Loucy (cell line): ENCODE measurements at regions not wholly inside any gene's neighbourhood (a gene's known extent, or its start where the extent isn't known, plus 50 kb on each side); places are given as distances from the start of the nearest gene placed in this dataset.

Experiments
- H2AFZ ChIP-seq: fragments of 200-600 bp; sonication (generic); 2 replicates; pipeline ENCODE4 v1.6.0; 2016; ENCODE audit warnings: antibody characterized with exemption, mild to moderate bottlenecking, low read length, moderate library complexity
- H3F3A ChIP-seq: fragments of 200-600 bp; 2 replicates; pipeline ENCODE4 v1.6.0; 2016; ENCODE audit warnings: antibody characterized with exemption, low read depth, mild to moderate bottlenecking
- H3K27me3 ChIP-seq: fragments of 200-600 bp; sonication (generic); 2 replicates; pipeline ENCODE4 v1.6.1; 2014; ENCODE audit warnings: low read length, mild to moderate bottlenecking; ENCODE audit not compliant: insufficient read depth, poor library complexity, severe bottlenecking
- H3K36me3 ChIP-seq: fragments of 200-600 bp; sonication (generic); 2 replicates; pipeline ENCODE4 v1.6.1; 2016; ENCODE audit warnings: low read length; ENCODE audit not compliant: insufficient read depth
- H3K4me1 ChIP-seq: fragments of 200-600 bp; sonication (generic); 2 replicates; pipeline ENCODE4 v1.5.1; 2014; ENCODE audit warnings: low read length, mild to moderate bottlenecking; ENCODE audit not compliant: insufficient read depth, poor library complexity, severe bottlenecking
- H3K4me2 ChIP-seq: fragments of 200-600 bp; sonication (generic); 2 replicates; pipeline ENCODE4 v1.6.0; 2014; ENCODE audit warnings: antibody characterized with exemption, low read length, low read depth, mild to moderate bottlenecking; ENCODE audit not compliant: poor library complexity, severe bottlenecking
- H3K4me3 ChIP-seq: fragments of 200-600 bp; sonication (generic); 2 replicates; pipeline ENCODE4 v1.5.1; 2014; ENCODE audit warnings: low read length, mild to moderate bottlenecking, mixed read lengths; ENCODE audit not compliant: poor library complexity, severe bottlenecking
- H3K79me2 ChIP-seq: fragments of 200-600 bp; sonication (generic); 2 replicates; pipeline ENCODE4 v1.6.1; 2014; ENCODE audit warnings: low read length; ENCODE audit not compliant: insufficient read depth
- H3K9ac ChIP-seq: fragments of 200-600 bp; sonication (generic); 2 replicates; pipeline ENCODE4 v1.6.0; 2014; ENCODE audit warnings: mild to moderate bottlenecking, low read depth, low read length, moderate library complexity; ENCODE audit not compliant: poor library complexity, severe bottlenecking
- H3K9me2 ChIP-seq: fragments of 200-600 bp; sonication (generic); replicated peaks from 2 replicates; pipeline ENCODE4 v1.6.1; 2016; ENCODE audit warnings: low read depth, low read length, mixed read lengths
- H3K9me3 ChIP-seq: fragments of 200-600 bp; sonication (generic); 2 replicates; pipeline ENCODE4 v1.6.1; 2014; ENCODE audit warnings: mild to moderate bottlenecking, antibody characterized with exemption, low read length, low read depth; ENCODE audit not compliant: insufficient read depth
- H4K20me1 ChIP-seq: fragments of 200-600 bp; sonication (generic); 2 replicates; pipeline ENCODE4 v1.6.0; 2014; ENCODE audit warnings: antibody characterized with exemption, low read length, mild to moderate bottlenecking; ENCODE audit not compliant: insufficient read depth, poor library complexity, severe bottlenecking
- EZH2phosphoT487 ChIP-seq: fragments of 200-600 bp; IDR thresholded peaks from 2 replicates; pipeline ENCODE4 v1.6.1; 2018; ENCODE audit warnings: antibody characterized with exemption, mild to moderate bottlenecking, moderate library complexity, borderline replicate concordance
- TF ChIP-seq, protein P1 (sequence below): fragments of 200-600 bp; sonication (generic); conservative IDR thresholded peaks from 2 replicates; pipeline ENCODE4 v1.5.1; 2014; ENCODE audit warnings: mild to moderate bottlenecking, antibody characterized with exemption, low read length

DNA sequence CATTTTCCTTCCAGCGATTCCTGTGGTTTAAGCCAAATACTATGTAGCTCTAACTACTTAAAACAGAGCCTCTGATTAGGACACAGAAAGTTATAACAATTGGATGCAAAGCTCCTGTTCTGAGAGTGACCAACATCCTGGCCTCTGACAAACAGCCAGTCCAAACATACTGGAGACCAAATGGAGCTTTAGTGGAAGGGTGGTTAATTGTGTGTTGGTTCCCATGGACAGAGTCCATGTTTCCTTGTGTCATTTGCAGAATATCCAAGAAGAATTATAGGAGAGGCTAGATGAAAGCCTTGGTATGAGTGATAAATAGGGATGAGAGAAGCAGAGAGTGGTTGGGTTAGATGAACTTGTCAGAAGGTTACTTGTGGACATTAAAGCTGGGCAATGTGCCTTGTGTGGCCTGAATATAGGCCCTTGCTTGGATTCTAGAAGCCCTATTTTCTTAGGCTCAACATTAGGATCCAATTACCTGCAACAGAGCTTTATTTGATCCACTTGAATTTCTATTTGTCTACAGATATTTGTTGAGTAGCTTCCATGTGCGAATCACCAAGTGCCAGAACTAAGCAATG lies 180.5 kb upstream of the GORAB start:
- Histone ChIP-seq H3K9me3 (no peaks in the 10 kb centered on the region), H3K4me2 (no peak overlapping the region), H3K36me3 (no peaks in the 10 kb centered on the region), H3K4me1 (peaks cover 21% of the 10 kb centered on the region), H3K9me2 (no peaks in the 10 kb centered on the region), H3K27me3 (no peaks in the 10 kb centered on the region), H4K20me1 (no peaks in the 10 kb centered on the region), H3K4me3 (no peak overlapping the region), H2AFZ (no peak overlapping the region), H3F3A (no peaks in the 10 kb centered on the region), H3K79me2 (no peaks in the 10 kb centered on the region), H3K9ac (no peak overlapping the region)
- TF ChIP-seq EZH2phosphoT487, result no peak
- TF ChIP-seq, protein P1, sequence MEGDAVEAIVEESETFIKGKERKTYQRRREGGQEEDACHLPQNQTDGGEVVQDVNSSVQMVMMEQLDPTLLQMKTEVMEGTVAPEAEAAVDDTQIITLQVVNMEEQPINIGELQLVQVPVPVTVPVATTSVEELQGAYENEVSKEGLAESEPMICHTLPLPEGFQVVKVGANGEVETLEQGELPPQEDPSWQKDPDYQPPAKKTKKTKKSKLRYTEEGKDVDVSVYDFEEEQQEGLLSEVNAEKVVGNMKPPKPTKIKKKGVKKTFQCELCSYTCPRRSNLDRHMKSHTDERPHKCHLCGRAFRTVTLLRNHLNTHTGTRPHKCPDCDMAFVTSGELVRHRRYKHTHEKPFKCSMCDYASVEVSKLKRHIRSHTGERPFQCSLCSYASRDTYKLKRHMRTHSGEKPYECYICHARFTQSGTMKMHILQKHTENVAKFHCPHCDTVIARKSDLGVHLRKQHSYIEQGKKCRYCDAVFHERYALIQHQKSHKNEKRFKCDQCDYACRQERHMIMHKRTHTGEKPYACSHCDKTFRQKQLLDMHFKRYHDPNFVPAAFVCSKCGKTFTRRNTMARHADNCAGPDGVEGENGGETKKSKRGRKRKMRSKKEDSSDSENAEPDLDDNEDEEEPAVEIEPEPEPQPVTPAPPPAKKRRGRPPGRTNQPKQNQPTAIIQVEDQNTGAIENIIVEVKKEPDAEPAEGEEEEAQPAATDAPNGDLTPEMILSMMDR, result no peak

DNA sequence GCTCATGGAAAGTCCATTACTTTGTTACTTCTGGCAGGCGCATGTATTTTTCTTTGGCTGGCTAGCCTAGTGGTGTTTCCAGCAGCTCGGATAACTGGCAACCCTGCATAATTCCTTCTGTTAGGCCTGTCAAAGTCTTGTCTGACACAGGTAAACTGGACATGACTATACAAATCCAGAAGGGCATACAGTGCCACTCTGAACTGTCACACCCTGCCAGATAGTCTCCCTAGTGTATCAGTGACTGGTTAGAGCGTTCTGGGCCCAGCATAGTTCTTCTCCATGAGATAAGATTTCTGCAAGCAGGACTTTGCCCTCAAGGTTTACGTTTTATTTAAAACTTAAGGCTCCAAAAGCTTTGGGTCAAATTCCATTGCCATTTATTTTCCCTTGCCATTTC lies 177.7 kb upstream of the GORAB start:
- Histone ChIP-seq H3K4me3 (no peak overlapping the region), H3K79me2 (no peaks in the 10 kb centered on the region), H2AFZ (no peak overlapping the region), H3F3A (no peaks in the 10 kb centered on the region), H3K36me3 (no peaks in the 10 kb centered on the region), H3K4me1 (peaks cover 17% of the 10 kb centered on the region), H3K4me2 (no peak overlapping the region), H4K20me1 (no peaks in the 10 kb centered on the region), H3K9me3 (no peaks in the 10 kb centered on the region), H3K9ac (no peak overlapping the region), H3K27me3 (no peaks in the 10 kb centered on the region), H3K9me2 (no peaks in the 10 kb centered on the region)
- no peak for TF ChIP-seq EZH2phosphoT487
- TF ChIP-seq, protein P1, result no peak

DNA sequence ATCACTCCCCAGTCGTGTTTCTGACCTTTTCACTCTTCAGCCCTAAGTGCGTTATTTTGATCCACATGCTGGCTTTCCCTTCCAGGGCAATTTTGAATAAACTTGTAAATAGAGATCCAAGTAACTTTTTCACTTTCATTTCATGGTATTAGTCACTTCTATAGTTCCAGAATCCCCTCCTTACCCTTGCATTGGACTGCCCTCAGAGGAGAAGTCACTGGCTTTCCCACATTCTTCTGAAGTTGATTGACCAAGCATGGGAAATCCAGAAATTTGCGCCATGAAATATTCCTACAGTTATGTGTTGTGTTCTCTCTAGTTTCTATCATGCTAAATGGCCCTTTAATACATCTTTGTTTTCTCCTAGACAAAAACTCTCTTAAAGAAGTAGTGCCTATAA lies 177.3 kb upstream of the GORAB start:
- H3K9me3 ChIP-seq, result no peaks in the 10 kb centered on the region
- no peaks in the 10 kb centered on the region for H3K36me3 ChIP-seq
- H3K4me3 ChIP-seq, result no peak overlapping the region
- TF ChIP-seq, protein P1, result no peak
- TF ChIP-seq EZH2phosphoT487, result no peak
- no peaks in the 10 kb centered on the region for H4K20me1 ChIP-seq
- no peaks in the 10 kb centered on the region for H3K27me3 ChIP-seq
- no peaks in the 10 kb centered on the region for H3K79me2 ChIP-seq
- H3F3A ChIP-seq, result no peaks in the 10 kb centered on the region
- H2AFZ ChIP-seq, result no peak overlapping the region
- peaks cover 17% of the 10 kb centered on the region for H3K4me1 ChIP-seq
- no peaks in the 10 kb centered on the region for H3K9me2 ChIP-seq
- no peak overlapping the region for H3K4me2 ChIP-seq
- H3K9ac ChIP-seq, result no peak overlapping the region
